ENCODE measurements at regions not wholly inside any gene's neighbourhood (a gene's known extent, or its start where the extent isn't known, plus 50 kb on each side); places are given as distances from the start of the nearest gene placed in this dataset.

DNA sequence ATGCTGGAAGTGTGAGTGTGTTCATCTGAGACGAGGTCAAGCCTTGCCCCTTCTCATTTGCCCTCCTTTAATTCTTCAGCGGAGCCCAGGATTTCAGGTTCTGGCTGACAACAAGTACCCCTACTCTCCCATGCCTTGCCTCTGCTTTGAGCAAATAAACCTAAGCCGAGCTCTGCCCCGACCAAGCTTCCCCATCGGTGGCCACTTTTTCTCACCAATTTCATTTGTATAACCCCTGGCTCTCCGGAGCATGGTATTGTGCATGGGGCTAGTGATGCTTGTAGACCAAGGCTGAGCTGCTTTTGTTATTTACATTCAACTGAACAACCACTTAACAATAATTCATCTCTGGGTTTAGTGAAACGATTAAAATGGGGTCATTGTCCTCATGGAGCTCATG, 100.2 kb upstream of the RAB3GAP2 start:
- BruUV-seq (replicated peaks), result no TSS peak
- DNase-seq (ENCODE audit: low spot score), result no peak
- H2AFZ ChIP-seq (ENCODE audit: low read length), result no peak overlapping the region
- no peak overlapping the region for H3K27ac ChIP-seq (ENCODE audit: low read depth, low read length, poor library complexity, severe bottlenecking)
- TF ChIP-seq, protein P1, sequence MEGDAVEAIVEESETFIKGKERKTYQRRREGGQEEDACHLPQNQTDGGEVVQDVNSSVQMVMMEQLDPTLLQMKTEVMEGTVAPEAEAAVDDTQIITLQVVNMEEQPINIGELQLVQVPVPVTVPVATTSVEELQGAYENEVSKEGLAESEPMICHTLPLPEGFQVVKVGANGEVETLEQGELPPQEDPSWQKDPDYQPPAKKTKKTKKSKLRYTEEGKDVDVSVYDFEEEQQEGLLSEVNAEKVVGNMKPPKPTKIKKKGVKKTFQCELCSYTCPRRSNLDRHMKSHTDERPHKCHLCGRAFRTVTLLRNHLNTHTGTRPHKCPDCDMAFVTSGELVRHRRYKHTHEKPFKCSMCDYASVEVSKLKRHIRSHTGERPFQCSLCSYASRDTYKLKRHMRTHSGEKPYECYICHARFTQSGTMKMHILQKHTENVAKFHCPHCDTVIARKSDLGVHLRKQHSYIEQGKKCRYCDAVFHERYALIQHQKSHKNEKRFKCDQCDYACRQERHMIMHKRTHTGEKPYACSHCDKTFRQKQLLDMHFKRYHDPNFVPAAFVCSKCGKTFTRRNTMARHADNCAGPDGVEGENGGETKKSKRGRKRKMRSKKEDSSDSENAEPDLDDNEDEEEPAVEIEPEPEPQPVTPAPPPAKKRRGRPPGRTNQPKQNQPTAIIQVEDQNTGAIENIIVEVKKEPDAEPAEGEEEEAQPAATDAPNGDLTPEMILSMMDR (conservative IDR thresholded peaks at IDR 0.05; ENCODE audit: low read length), result no peak
- no peak for TF ChIP-seq EZH2phosphoT487 (IDR thresholded peaks at IDR 0.05; ENCODE audit: borderline replicate concordance, low read depth, low read length)
- H3K79me2 ChIP-seq (ENCODE audit: insufficient read depth, low read depth, low read length), result no peaks in the 10 kb centered on the region
- intact Hi-C loops (cut with micrococcal nuclease; ENCODE audit: unreplicated experiment), result no loop called here
- no peak overlapping the region for H3K4me2 ChIP-seq (ENCODE audit: low read length)
- ChIA-PET POLR2A (interaction anchor here (1.1 kb wide), 1 partner anchor 8 kb away, joined by 3 read pairs; no protein-coding TSS in a partner anchor), CTCF (ENCODE audit: unreplicated experiment) (no interaction called here)
- H3K9me3 ChIP-seq (ENCODE audit: low read length), result no peaks in the 10 kb centered on the region
- no peaks in the 10 kb centered on the region for H3K9me2 ChIP-seq (ENCODE audit: insufficient read depth, low read length)
- H3K4me1 ChIP-seq (ENCODE audit: insufficient read depth, low read length, poor library complexity, severe bottlenecking), result no peaks in the 10 kb centered on the region
- H3K4me3 ChIP-seq (ENCODE audit: low read depth, low read length, poor library complexity, severe bottlenecking), result no peak overlapping the region
- H4K20me1 ChIP-seq (ENCODE audit: insufficient read depth, low read length), result no peaks in the 10 kb centered on the region
- H3K36me3 ChIP-seq (ENCODE audit: insufficient read depth, low read length), result no peaks in the 10 kb centered on the region

DNA sequence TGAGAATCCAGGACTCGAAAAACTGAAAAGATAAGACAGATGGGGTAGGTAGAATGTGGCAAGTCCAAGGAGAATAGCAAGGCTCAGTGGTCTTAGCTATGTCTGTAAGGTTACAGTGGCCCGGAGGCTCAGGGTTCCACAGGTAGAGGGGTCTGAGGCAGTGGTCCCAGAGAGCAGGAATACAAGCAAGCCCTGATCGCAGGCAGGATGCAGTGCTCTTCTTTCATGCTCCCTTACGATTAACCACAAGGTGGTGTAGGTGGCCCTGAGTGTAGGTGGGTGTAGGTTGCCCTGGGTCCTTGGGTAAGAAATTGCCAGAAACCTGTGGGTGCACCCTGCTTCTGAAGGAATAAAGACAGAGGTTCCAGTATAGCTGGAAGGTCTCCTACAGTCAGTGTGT, 99.1 kb upstream of the RAB3GAP2 start:
- Histone ChIP-seq H3K4me1 (ENCODE audit: insufficient read depth, low read length, poor library complexity, severe bottlenecking) (no peaks in the 10 kb centered on the region), H3K79me2 (ENCODE audit: insufficient read depth, low read depth, low read length) (no peaks in the 10 kb centered on the region), H3K36me3 (ENCODE audit: insufficient read depth, low read length) (no peaks in the 10 kb centered on the region), H3K9me3 (ENCODE audit: low read length) (no peaks in the 10 kb centered on the region), H3K4me2 (ENCODE audit: low read length) (no peak overlapping the region), H3K9me2 (ENCODE audit: insufficient read depth, low read length) (no peaks in the 10 kb centered on the region), H2AFZ (ENCODE audit: low read length) (no peak overlapping the region), H4K20me1 (ENCODE audit: insufficient read depth, low read length) (no peaks in the 10 kb centered on the region), H3K27ac (ENCODE audit: low read depth, low read length, poor library complexity, severe bottlenecking) (no peak overlapping the region), H3K4me3 (ENCODE audit: low read depth, low read length, poor library complexity, severe bottlenecking) (no peak overlapping the region)
- ChIA-PET POLR2A (no interaction called here), CTCF (ENCODE audit: unreplicated experiment) (no interaction called here)
- TF ChIP-seq EZH2phosphoT487 (IDR thresholded peaks at IDR 0.05; ENCODE audit: borderline replicate concordance, low read depth, low read length), result no peak
- TF ChIP-seq, protein P1 (conservative IDR thresholded peaks at IDR 0.05; ENCODE audit: low read length), result no peak
- peak; percentile 2 for DNase-seq (ENCODE audit: low spot score)
- no TSS peak for BruUV-seq (replicated peaks)
- intact Hi-C loops (cut with micrococcal nuclease; ENCODE audit: unreplicated experiment), result no loop called here

DNA sequence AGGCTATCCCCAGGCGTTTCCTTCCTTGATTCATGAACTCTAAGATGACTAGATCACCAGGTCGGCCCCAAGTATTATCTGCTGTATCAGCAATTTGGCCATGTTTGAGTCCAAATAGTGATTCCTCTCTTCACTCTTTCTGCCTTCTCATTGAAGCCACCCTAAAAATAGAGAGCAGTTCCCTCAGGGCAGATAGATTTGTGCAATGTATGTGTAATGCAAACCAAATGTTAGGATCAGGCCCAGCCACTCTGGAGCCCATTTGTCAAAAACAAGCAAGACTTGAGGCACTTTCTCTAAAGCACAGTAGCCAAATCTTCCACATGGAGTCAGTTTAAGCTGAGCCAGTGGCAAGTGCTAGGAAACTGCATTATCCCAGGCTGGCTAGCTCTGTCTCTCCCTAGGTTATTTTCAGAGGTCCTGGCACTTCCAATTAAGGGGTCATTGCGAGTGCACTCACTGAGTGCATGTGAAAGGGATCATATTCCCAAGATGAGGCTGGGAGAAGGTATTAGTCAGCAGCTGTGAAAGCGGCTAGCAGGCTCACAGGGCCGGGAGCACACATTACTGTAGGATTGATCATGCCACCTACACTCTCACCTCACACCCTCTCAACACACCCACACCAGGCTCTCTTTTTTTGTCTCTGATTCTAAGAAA, 97.9 kb upstream of the RAB3GAP2 start:
- POLR2A ChIA-PET, result no interaction called here

More for the DNA sequence above, 97.9 kb upstream of the RAB3GAP2 start:
- Histone ChIP-seq H3K9me2 (ENCODE audit: insufficient read depth, low read length) (no peaks in the 10 kb centered on the region), H4K20me1 (ENCODE audit: insufficient read depth, low read length) (no peaks in the 10 kb centered on the region), H3K4me3 (ENCODE audit: low read depth, low read length, poor library complexity, severe bottlenecking) (no peak overlapping the region), H3K4me2 (ENCODE audit: low read length) (no peak overlapping the region), H3K27ac (ENCODE audit: low read depth, low read length, poor library complexity, severe bottlenecking) (no peak overlapping the region), H3K9me3 (ENCODE audit: low read length) (no peaks in the 10 kb centered on the region), H3K36me3 (ENCODE audit: insufficient read depth, low read length) (no peaks in the 10 kb centered on the region), H3K79me2 (ENCODE audit: insufficient read depth, low read depth, low read length) (no peaks in the 10 kb centered on the region), H3K4me1 (ENCODE audit: insufficient read depth, low read length, poor library complexity, severe bottlenecking) (no peaks in the 10 kb centered on the region), H2AFZ (ENCODE audit: low read length) (no peak overlapping the region)
- BruUV-seq (replicated peaks), result no TSS peak
- CTCF ChIA-PET (ENCODE audit: unreplicated experiment), result no interaction called here
- TF ChIP-seq, protein P1 (conservative IDR thresholded peaks at IDR 0.05; ENCODE audit: low read length), result no peak
- no peak for TF ChIP-seq EZH2phosphoT487 (IDR thresholded peaks at IDR 0.05; ENCODE audit: borderline replicate concordance, low read depth, low read length)
- intact Hi-C loops (cut with micrococcal nuclease; ENCODE audit: unreplicated experiment), result no loop called here
- no peak for DNase-seq (ENCODE audit: low spot score)

All from OCI-LY7 (cell line).